ENCODE measurements at regions not wholly inside any gene's neighbourhood (a gene's known extent, or its start where the extent isn't known, plus 50 kb on each side); places are given as distances from the start of the nearest gene placed in this dataset.
"Not testable (repeated sequence)": the region's sequence is repeated elsewhere in the genome, so short reads cannot be mapped to it uniquely, and the experiment has no call there.

DNA sequence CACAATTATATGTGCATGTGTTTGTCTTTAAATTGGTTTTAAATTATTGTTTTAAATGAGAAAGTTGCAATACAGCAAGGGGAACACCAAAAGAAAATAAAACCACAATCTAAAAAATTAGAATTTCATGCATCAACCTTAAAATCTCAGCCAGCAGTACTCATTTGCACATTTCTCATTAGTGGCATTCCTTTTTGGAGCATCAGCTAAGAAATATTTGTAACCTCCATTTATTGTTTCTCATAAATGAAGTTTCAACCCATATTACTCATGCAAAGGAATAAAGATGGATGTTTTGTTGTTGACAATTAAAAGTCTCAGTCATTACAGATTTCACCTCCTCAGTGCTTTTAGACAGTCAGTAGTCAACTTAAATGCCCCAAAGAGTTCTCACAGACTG lies 160.1 kb downstream of the TBX15 start:
- no peak for DNase-seq

DNA sequence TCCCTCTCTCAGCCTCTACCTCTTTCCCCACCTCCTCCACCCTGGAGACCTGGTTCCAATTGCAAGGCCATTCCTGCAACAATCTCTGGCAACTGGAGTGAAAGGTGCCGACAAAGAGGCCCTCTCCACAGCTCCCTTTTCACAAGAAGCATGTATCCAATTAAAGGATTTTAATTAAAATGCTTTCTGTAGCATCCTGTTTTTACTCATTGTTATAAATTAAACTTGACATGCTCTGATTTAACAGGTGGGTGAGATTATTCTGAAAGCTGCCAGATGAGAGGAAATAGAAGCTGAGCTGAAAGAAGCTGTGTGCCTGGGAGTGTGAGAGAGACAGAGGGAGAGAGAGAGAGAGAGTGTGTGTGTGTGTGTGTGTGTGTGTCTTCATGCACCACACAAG lies 160.5 kb downstream of the TBX15 start:
- no peak for DNase-seq

DNA sequence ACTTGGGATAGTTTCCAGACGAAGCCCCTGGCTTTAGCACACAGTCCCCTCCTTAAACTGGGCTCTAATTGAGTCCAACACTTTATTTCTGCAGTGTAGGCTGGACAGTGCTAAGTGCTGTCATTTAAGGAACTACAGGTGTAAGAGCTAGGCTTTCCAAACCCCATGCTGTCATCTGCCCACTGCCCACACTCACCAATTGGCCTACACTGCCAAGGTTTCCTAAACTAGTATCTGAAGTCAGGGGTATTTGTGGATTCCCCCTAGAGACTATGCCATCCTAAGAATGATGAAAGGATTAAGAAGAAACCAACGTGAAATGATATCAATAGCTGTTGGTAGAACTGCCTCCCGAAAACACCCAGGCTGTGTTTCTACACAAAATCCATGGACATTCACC lies 160.9 kb downstream of the TBX15 start:
- DNase-seq = no peak

DNA sequence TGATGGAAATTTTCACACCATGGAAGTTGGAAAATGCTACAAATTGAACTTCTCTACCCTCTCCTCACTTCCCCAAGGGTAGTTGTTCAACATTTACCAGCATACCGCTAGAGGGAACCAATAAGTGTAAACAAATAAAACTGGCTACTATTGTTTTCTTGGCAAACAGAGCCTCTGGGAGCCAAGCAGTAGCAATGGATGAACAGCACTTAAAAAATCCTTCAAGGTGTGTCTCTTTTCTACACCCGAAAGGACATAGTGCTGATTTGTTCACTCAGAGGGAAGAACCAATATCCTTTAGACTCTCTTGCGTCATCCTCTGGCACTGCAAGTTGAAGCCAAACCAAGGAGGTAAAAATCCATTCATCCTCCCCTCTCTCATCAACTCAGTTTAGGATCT lies 161.5 kb downstream of the TBX15 start:
- DNase-seq = no peak

DNA sequence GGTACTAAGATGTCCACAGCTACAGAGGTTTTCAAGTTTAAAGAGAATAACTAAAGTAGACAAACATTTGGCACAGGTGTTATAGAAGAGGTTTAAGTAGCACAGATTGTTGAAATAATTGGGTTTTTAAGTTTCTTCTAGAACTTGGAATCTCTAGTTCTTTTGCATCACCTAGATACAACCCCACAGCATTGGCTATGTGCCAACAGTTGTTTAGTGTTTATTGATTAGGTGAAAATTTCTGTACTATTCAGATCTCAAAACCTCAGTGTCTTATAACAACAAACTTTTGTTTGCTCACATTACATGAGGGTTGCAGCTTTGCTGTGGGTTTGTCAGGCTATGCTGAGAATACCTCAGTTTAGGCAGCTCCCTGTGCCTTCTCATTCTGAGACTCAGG lies 162.5 kb downstream of the TBX15 start:
- no peak for DNase-seq

DNA sequence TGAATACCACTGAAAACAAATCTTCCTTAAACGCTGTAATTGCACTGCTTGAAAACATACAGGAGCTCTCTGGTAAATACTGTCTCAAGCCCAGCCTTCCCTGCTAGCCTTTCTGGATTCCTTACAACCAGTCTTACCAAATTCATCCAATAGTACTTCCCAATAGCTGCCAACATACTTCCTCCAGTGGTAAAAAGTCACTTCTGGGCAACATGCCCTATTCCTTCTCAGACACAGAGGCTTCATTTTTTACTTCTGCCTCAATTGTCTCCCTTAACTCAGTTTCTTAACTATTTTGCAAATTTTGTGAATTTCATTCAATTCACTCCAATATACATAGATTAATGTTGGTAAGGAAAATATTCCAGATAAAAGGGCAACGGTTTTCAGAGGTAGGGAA lies 166.3 kb downstream of the TBX15 start:
- peak; percentile 30 for DNase-seq

DNA sequence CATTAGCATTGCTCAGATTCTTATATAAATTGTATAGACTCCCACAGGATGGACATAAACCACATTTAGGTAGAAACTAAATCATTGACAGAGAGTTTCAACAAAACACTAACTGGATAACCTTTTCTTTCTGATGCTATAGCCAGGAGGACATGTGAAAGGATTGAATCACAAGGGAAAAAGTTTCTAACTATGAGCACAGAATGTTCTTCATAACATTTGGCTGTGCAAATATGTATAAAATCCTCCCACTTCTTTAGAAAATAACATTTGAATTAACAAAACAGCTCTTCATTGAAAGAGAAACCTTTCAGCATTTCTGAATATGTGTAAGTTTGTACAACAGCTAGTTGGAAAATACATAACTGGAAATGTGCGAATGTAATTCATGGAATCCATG lies 167.3 kb downstream of the TBX15 start:
- DNase-seq = no peak

DNA sequence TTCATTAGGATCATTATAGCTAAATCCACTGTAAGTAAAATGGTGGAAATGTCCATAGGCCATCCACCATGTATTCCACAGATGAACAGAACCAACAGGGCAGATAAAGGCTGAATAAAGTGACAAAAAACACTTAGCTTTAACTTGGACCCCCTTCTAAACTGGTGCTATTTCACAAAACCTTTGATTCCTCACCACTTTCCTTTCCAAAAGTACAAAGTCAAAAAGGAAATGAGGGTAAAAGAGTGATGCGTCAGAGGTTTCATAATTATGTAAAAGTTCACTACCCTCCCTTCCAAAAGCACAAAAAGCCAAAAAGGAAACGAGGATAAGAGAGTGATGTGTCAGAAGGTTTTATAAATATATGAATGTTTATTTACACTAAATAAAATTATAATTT lies 172.2 kb downstream of the TBX15 start:
- DNase-seq = no peak

DNA sequence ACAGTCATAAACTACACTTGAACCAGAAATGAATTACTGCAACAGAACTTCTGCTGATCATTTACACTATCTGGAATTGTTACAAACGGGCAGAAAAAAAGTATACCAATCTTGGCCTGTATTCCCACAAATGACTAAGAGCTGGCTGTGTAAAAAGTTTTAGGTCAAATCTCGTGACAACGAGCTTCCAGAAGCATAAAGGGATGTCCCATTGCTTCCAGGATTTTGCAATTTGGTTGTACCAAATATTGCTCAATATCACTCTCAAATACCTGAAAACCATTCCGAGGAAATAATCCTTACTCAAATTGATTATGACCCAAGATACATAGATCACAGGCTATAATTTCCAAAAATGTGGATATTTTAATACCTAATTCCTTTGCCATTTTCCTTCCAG lies 175.6 kb downstream of the TBX15 start:
- no peak for DNase-seq

DNA sequence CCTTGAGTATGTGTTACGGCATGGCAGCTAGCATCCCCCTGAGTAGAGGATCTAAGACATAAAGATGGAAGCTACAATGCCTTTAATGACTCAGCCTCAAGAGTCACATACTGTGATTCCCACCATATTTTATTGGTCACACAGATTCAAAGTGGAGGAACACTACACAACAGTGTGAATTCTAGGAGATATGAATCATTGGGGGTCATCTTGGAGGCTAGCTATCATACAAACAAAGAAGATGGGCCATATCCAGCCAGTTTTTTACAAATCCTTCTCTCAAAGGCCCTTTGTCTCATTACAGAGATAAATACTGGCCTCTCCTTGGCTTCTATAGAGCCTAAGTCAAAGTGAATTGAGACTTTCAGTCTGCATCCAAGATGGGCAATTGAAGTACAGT lies 177.0 kb downstream of the TBX15 start:
- no peak for DNase-seq

DNA sequence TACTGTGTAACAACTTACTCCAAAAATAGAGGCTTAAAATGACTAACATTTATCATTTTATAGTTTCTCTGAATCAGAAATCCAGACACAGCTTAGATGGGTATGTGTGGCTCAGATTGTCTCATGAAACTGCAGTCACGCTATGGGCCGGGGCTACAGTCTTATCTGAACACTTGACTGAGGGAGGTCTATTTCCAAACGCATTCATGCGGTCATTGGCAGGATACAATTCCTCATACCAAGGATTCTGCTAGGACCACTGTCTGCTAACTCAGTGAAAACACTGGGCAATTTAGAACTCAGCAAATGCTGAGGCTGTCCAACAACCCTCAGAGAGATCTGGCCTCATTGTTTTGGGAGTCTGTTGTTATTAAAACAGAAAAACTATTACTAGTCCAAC lies 178.6 kb downstream of the TBX15 start:
- DNase-seq = no peak

DNA sequence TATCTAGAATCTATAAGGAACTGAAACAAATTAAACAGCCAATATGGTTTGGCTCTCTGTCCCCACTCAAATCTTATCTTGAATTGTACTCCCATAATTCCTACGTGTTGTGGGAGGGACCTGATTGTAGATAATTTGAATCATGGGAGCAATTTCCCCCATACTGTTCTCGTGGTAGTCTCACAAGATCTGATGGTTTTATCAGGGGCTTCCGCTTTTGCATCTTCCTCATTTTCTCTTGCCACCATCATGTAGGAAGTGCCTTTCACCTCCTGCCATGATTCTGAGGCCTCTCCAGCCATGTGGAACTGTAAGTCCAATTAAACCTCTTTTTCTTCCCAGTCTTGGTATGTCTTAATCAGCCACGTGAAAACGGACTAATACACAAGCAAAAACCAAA lies 185.0 kb downstream of the TBX15 start:
- not testable (repeated sequence) for DNase-seq

DNA sequence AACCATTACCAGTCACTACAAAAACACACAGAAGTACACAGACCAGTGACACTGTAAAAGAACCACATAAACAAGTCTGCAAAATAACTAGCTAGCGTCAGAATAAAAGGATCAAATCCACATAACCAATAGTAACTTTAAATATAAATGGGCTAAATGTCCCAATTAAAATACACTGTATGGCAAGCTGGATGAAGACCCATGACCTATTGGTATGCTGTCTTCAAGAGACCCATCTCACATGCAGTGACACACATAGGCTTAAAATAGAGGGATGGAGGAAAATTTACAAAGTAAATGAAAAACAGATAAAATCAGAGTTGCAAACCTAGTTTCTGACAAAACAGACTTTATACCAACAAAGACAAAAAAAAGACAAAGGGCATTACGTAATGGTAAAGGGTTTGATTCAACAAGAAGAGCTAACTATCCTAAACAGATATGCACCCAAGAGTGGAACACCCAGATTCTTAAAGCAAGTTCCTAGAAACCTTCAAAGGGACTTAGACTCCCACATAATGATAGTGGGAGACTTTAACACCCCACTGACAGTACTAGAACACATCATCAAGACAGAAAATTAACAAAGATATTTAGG lies 196.9 kb downstream of the TBX15 start:
- no peak for DNase-seq

DNA sequence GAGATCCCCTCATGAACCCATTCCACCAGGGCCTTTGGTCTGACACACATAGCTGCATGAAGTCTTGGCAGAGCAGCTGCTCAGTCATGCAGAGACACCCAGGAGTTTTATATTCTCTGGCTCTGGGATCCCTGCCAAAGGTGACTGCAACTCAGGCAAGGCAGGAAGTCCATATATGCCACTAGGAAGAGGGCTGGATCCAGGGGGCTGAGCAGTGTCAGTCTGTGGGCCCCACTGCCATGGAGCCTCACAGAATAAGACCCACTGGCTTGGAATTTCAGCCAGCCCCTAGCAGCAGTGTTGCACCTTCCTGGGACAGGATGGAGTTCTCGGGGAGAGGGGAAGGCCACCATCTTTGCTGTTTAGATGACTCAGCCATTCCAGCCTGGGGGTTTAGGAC lies 199.7 kb downstream of the TBX15 start:
- peak; percentile 94 for DNase-seq

DNA sequence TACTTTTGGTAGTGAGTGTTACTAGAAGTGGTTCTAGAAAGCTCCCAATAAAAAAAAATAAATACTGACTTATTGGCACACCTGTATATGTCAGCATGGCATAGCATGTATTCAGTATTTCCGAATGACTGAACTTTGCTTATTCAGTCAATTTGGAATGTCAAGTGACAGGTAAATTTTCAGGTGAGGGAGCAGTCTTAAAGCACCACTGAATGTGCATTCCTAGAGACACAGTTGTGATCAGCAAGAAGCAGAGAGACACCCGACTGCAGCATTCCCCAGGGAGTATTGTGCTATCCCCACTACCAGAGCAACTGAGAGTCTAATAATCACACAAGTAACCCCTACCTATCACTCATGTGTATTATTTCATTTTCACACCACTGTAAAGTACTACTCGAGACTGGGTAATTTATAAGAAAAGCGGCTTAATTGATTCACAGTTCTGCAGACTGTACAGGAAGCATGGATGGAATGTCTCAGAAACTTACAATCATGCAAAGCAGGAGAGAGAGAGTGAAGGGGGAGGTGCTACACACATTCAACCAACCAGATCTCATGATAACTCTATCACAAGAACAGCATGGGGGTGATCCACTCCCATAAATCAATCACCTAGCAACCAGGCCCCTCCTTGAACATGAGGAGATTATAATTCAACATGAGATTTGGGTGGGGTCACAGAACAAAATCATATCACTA lies 201.5 kb downstream of the TBX15 start:
- no peak for DNase-seq

DNA sequence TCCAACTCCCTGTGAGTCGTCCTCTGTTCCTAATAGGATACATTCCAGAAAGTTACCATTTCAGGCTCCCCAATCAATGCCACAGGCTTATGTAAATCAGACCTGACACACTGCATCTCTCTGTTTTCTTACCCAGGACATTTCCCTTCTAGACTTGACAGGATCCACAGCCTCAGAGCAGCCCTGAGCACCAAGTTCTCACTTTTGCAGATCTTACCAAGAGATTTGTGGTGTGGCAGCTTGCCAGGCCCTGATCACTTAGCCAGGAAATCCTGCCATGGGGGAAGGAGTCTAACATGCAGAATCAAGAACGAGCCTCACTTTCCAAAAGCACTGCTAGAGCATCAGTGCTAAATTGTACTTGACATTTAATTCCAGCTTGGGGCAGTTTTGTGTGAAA lies 202.9 kb downstream of the TBX15 start:
- peak; percentile 81 for DNase-seq

DNA sequence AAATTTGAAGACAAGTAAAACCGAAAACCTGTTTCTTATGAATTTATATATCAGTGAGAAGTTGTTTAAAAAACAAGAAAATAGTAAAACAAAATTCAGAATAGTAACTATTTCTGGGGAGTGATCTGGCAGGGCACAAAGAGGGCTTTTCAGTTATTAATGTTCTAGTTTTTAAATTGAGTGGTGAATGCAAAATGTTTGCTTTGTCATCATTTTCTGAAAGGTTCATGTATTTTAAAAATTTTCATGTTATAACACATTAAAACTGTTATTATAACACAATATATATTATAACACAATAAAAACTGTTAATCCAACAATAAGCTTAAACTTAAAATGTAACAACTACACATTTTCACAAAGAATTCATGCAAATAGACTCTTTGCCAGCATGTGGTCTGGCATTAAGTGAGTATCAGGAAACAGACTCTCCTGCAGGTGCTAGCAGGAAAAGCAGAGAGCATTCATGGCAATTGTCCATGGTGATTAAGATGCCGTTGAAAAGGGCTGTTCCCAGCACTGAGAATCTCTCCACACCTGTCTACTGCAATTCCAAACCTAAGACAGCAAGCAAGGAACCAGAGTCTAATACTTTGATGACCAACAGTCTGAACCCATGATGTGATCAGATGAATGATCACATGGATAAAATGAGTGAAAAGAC lies 204.9 kb downstream of the TBX15 start:
- peak; percentile 6 for DNase-seq

DNA sequence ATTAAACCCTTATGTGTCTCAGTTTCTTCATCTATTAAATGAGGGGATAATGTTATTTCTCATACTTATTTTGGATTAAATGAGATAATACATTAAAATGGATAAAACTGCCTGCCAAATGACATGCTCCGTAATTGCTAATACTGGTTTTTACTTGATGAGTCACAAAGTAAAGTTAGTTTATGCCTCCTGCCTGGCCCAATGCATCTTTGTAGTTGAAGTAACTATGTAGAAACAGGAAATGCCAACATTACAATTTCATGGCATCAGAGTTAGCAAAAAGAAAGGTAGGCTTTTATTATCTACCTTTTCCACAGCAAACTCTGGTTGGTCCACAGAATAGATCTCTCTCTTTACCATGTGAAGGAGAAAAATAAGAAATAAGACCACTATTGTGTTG lies 214.5 kb downstream of the TBX15 start:
- no peak for DNase-seq

DNA sequence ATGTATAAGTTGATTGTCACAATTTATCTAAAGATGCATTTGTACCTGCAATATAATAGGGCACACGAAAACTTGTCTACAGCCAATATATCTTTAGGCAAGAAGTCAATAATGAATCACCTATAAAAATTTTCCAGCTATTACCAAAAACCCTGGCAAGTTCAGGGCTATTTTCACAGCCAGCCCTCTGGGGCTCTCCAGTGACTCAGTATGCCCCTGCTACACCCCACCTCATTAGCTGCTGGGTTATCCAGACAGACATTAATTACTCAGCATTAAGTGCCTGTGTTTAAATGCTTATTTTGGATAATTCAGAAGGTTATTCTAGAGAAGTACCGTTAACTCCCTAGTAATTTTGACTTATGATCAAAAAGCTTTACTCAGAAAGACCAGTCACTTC lies 220.2 kb downstream of the TBX15 start:
- no peak for DNase-seq

DNA sequence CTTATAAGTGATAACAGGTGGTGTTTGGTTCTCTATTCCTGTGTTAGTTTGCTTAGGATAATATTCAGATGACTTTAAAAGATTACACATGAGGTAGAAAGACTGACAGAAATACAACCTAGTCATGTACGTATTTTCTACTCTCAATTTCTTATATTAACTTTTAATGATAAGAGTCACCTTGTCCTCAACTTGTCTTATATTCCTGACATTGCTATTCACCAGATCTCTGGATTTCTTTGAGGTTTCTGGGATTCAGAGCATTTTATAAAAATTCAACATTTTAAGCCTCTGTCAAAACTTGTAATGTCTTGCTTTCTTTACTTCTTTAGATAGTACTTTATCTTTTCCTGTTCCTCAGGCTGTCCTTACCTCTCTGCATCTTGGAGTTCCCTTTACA lies 234.2 kb downstream of the TBX15 start:
- no peak for DNase-seq

DNA sequence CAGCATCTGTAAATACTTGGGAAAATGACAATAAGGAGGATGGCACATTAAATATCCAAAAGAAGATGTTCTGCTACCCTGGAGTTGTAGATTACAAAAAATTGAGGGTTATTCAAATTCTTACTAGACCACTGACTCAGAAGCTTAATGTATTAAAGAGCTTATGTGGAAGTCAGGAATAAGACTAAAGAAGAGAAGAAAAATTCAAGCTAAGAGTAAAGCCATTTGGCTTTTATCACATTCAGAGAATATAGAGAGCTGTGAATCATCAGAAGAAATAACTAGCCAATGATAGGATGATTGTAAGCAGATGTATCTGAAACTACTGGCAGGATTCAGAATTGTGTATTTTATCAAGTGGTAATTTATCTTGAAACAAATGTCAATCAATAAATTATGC lies 237.0 kb downstream of the TBX15 start:
- DNase-seq = peak; percentile 53

DNA sequence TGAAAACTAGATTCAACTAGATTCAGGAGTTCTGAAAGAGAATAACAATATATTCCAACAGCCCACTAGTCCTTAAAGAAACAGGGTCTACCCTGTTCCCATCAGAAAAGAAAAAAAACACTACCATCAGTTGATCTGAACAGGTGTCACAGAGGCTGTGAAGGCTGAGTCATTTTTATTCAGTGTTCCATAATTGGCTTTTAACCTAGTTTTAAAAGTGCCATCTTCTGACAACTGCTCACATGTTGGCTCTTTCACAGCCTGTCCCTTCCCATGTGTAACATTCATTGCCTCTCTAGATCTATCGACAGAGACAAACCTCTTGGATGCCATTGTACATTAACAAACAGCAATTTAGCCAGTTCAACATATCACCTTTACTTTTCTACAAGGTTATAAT lies 243.7 kb downstream of the TBX15 start:
- no peak for DNase-seq

DNA sequence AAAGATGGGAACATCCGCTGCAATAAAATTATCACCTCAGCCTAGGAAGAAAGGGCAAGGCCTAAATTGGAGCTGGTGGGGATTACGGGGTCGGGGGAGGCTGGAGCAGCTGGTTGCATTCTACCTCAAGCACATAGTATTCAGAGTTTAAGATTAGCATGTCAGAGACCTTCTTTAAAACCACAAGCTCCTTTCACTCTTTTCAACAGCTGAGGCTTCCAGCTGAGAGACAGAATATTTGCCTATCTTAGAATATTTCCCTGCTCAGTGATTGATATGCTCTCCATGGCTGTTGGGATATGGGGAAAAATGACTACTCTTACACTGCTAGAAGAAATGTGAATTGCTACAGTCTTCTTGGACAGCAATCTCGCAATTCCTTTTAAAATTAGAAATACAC lies 248.6 kb downstream of the TBX15 start:
- peak; percentile 83 for DNase-seq

DNA sequence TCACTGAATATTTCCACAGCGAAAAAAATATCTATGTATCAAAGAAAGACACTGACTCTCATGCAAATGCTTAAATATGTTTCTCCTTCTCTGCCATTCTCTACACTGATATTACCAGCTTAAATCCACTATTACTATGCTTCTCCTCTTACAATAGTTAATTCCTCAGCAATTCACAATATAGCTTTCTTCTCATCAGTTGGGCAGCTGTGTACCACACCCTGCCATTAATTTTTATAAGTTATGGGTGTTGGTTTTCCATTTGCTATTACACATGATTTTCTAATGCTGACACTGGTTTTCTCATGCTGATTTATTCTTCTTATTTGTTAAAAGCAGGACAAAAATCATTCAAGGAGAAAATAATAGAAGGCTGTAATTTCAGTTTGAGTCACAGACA lies 251.8 kb downstream of the TBX15 start:
- no peak for DNase-seq

DNA sequence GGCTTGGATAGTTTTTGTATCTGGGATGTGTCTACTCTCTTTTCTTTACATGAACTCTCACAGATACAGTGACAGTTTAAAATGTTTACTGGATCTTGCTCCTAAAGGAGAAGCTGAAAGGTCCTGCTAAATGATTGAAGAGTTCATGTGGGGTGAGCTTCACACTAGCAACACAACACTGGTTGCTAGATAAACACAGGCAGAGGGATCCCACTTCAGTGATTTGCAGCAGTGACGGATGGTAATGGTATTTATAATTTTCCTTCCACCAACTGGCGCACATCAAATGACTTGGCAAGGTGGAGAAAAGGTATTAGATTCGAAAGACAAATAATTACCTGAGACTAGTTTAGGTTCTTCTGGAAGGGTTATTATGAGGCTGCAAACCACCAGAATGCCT lies 270.2 kb downstream of the TBX15 start:
- no peak for DNase-seq

Measured in fibroblast of upper back skin (primary cell).